K562 (cell line): ENCODE measurements at regions not wholly inside any gene's neighbourhood (a gene's known extent, or its start where the extent isn't known, plus 50 kb on each side); places are given as distances from the start of the nearest gene placed in this dataset.

Source experiments
- ATAC-seq: fragments of 200-7000 bp; cut with Tn5 transposase; 3 replicates; pipeline ENCODE4 v1.9.1; 2020; ENCODE audit warnings: moderate library complexity
- BruUV-seq: library from RNA; stranded (reverse); fragments of 400-500 nt; replicated peaks from 2 replicates; lab custom pipeline; 2021; lab: Mats Ljungman, UMichigan
- CTCF ChIA-PET: fragments of 300-600 bp; formaldehyde crosslinking; extraction: SDS; loops from one replicate; lab custom pipeline; 2021; ENCODE audit warnings: low intra/inter-chr PET ratio; lab: Yijun Ruan, JAX
- POLR2A ChIA-PET: fragments of 300-600, 350-650 bp; sonication (Branson Sonifier 250); formaldehyde crosslinking; extraction: SDS; loops from one replicate; lab custom pipeline; 2021; ENCODE audit warnings: antibody characterized with exemption, inconsistent platforms; lab: Yijun Ruan, JAX
- DNase-seq, 4 experiments: peaks; one replicate each; pipeline versions ENCODE4 v3.0.0 to v3.0.0-alpha.2; 2011 to 2018; ENCODE audit warnings: low spot score in 3 of 4, mixed read lengths in 3 of 4; ENCODE audit errors: extremely low read depth in 1 of 4
- FAIRE-seq: peaks from 2 replicates; lab custom pipeline; 2011; peaks lifted over from hg19 to GRCh38; lab: Jason Lieb, UNC
- H2AFZ ChIP-seq: 2 replicates; pipeline ENCODE4 v1.6.0; 2011; ENCODE audit warnings: low read depth, low read length, control low read depth, inconsistent platforms
- H3K27ac ChIP-seq: fragments of 200-600 bp; 3 replicates; pipeline ENCODE4 v1.8.0; 2011; ENCODE audit warnings: low read depth, mild to moderate bottlenecking, control low read depth, inconsistent platforms, low read length, moderate library complexity, mixed read lengths; ENCODE audit errors: extremely low read depth
- H3K27me3 ChIP-seq, 2 experiments: fragments of 300-600 bp in 1 of 2; 2 replicates in 1 of 2; 3 replicates in 1 of 2; pipeline versions ENCODE4 v1.6.0 to v1.8.0; 2011; ENCODE audit warnings: inconsistent platforms in 2 of 2, low read length in 2 of 2, mild to moderate bottlenecking in 1 of 2, mixed read lengths in 1 of 2, moderate library complexity in 1 of 2; ENCODE audit not compliant: control insufficient read depth in 2 of 2, insufficient read depth in 2 of 2
- H3K36me3 ChIP-seq: fragments of 300-600 bp; 3 replicates; pipeline ENCODE4 v1.8.0; 2011; ENCODE audit warnings: mild to moderate bottlenecking, low read length, inconsistent platforms; ENCODE audit not compliant: control insufficient read depth, insufficient read depth
- H3K4me1 ChIP-seq, 2 experiments: fragments of 200-600 bp in 1 of 2; replicated peaks in 1 of 2; 2 replicates in 1 of 2; 3 replicates in 1 of 2; pipeline versions ENCODE4 v1.5.1 to v1.8.0; 2011; ENCODE audit warnings: inconsistent platforms in 2 of 2, low read length in 2 of 2, mild to moderate bottlenecking in 1 of 2, mixed read lengths in 1 of 2, moderate library complexity in 1 of 2; ENCODE audit not compliant: control insufficient read depth in 2 of 2, insufficient read depth in 2 of 2
- H3K4me2 ChIP-seq: 2 replicates; pipeline ENCODE4 v1.6.1; 2011; ENCODE audit warnings: low read length, control low read depth, inconsistent platforms, mixed read lengths; ENCODE audit not compliant: insufficient read depth
- H3K4me3 ChIP-seq: fragments of 200-600 bp; sonication (generic), shearing (Covaris generic); 2 replicates; pipeline ENCODE4 v1.5.1; 2016; ENCODE audit warnings: control low read depth, inconsistent platforms
- H3K79me2 ChIP-seq: fragments of 200-600 bp; 3 replicates; pipeline ENCODE4 v1.8.0; 2011; ENCODE audit warnings: low read length, inconsistent platforms; ENCODE audit not compliant: control insufficient read depth, insufficient read depth
- H3K9ac ChIP-seq, 2 experiments: 2 replicates each; pipeline versions ENCODE4 v1.6.0 to v1.6.1; 2011; ENCODE audit warnings: low read depth in 2 of 2, low read length in 2 of 2, control low read depth in 1 of 2, inconsistent platforms in 1 of 2, mild to moderate bottlenecking in 1 of 2, mixed read lengths in 1 of 2; ENCODE audit not compliant: insufficient read depth in 1 of 2
- H3K9me1 ChIP-seq: one replicate; pipeline ENCODE4 v1.6.0; 2011; ENCODE audit warnings: inconsistent platforms, mild to moderate bottlenecking, low read length, moderate library complexity; ENCODE audit not compliant: control insufficient read depth, insufficient read depth
- H3K9me3 ChIP-seq: replicated peaks from 2 replicates; pipeline ENCODE4 v1.5.1; 2011; ENCODE audit warnings: low read depth, low read length, inconsistent platforms; ENCODE audit not compliant: control insufficient read depth, insufficient read depth
- H4K20me1 ChIP-seq: replicated peaks from 2 replicates; pipeline ENCODE4 v1.6.1; 2011; ENCODE audit warnings: low read length, inconsistent platforms, mixed read lengths; ENCODE audit not compliant: control insufficient read depth, insufficient read depth
- BCL6 ChIP-seq: fragments of 250-450 bp; sonication (Bioruptor Pico); IDR thresholded peaks from 2 replicates; pipeline ENCODE4 v1.4.0; 2020
- CCAR2 ChIP-seq: fragments of 200-400 bp; formaldehyde crosslinking; IDR thresholded peaks from 2 replicates; pipeline ENCODE4 v1.6.1; 2017; ENCODE audit warnings: mild to moderate bottlenecking, low read depth, low read length
- CHD2 ChIP-seq: IDR thresholded peaks from 2 replicates; pipeline ENCODE4 v1.6.1; 2011; ENCODE audit warnings: low read depth, low read length
- SIN3A ChIP-seq, 2 experiments: fragments of 150-350 bp in 1 of 2; IDR thresholded peaks; 2 replicates each; pipeline ENCODE4 v1.6.1; 2011 to 2016; ENCODE audit warnings: borderline replicate concordance in 2 of 2, low read depth in 2 of 2, low read length in 2 of 2, mild to moderate bottlenecking in 2 of 2, moderate library complexity in 2 of 2; ENCODE audit not compliant: control insufficient read depth in 1 of 2
- TARDBP ChIP-seq: fragments of 450-650 bp; IDR thresholded peaks from 2 replicates; pipeline ENCODE4 v1.6.1; 2016
- TCF3 ChIP-seq: sonication (generic); formaldehyde crosslinking; IDR thresholded peaks from 2 replicates; pipeline ENCODE4 v1.4.0; 2020; ENCODE audit warnings: mild to moderate bottlenecking, missing genetic modification reagents
- TGIF2 ChIP-seq: sonication (generic); formaldehyde crosslinking; IDR thresholded peaks from 2 replicates; pipeline ENCODE4 v1.8.1; 2022; ENCODE audit warnings: mild to moderate bottlenecking, missing genetic modification reagents, moderate library complexity
- TRIM24 ChIP-seq, 2 experiments: fragments of 450-650 bp; IDR thresholded peaks; 2 replicates each; pipeline ENCODE4 v1.6.1; 2016
- ZNF217 ChIP-seq: sonication (generic); formaldehyde crosslinking; IDR thresholded peaks from 2 replicates; pipeline ENCODE4 v1.8.0; 2022; ENCODE audit warnings: mild to moderate bottlenecking, missing genetic modification reagents
- WGBS: fragments of 100-300 bp; shearing (Covaris generic); methylation state at CpG from one replicate; pipeline ENCODE4 v1.1.6; 2016; ENCODE audit warnings: low coverage, mixed read lengths; ENCODE audit not compliant: insufficient coverage; ENCODE audit errors: missing lambda C conversion rate; 5-methylcytosine and 5-hydroxymethylcytosine counted together
- in situ Hi-C: fragments of 300-500 bp; cut with MboI; formaldehyde crosslinking; loops from 4 replicates; pipeline ENCODE4 v1.15.0; 2018; ENCODE audit warnings: inconsistent platforms, mixed read lengths
- intact Hi-C: fragments of 100-400 bp; cut with micrococcal nuclease; formaldehyde crosslinking; loops from 2 replicates; pipeline ENCODE4 v1.14.2; 2022
- TF ChIP-seq, protein P1 (sequence below): fragments of 200-800 bp; sonication (Bioruptor generic); IDR thresholded peaks from 2 replicates; pipeline ENCODE4 v1.6.1; 2017; ENCODE audit warnings: missing genetic modification characterization, missing compliant biosample characterization
- TF ChIP-seq, protein P2 (sequence below): fragments of 450-650 bp; conservative IDR thresholded peaks from 2 replicates; pipeline ENCODE4 v1.6.1; 2016; ENCODE audit warnings: missing genetic modification characterization, low read depth, mild to moderate bottlenecking, missing compliant biosample characterization, moderate library complexity
- TF ChIP-seq, protein P3 (sequence below): fragments of 250-450 bp; sonication (Bioruptor Pico); IDR thresholded peaks from 2 replicates; pipeline ENCODE4 v1.4.0; 2020
- TF ChIP-seq, protein P4 (sequence below): fragments of 200-800 bp; sonication (Bioruptor generic); IDR thresholded peaks from 2 replicates; pipeline ENCODE4 v1.6.1; 2016; ENCODE audit warnings: missing genetic modification characterization, missing compliant biosample characterization

DNA sequence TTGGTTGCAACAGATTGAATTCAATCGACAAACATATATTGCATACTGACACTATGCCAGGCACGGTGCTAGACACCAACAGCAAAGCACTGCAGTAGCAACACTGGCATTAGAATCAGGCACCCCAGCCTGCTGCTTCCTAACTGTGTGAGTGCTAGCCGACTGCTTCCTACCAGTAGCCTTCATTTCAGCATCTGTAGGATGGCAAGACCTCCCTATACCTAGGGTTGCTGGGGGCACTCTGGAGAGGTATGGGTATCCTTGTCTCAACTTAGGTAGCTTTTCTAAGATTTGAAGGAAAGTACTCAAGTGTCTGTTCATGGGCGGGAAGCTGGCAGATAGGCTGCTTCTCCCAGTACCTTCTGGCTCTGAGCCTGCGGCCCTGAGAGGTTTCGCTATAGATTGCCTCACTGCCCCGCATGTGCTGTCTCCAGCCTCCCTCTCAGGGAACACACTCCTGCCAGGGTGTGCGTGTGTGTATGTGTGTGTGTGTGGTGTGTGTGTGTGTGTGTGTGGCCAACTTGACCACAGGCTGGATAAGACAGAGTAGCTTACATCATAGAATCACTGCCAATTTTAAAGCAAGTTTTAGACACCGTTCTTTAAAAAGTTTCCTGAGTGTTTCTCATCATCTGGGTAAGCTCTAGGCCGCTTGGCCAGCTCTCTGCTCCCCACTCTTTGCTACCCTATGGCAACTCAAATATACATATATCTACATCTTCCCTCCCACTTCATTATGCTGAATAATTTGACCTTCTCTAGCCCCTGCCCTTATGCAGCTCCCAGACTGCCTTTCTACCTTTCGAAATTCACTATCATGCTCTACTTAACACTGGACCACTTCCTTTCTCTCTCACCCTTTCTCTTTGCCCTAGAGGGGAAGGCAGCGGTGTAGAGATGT, 97.0 kb upstream of the PJA1 start:
- 5% methylated on average over 5 of the region's 12 CpGs for WGBS
- H3K36me3 ChIP-seq: no peaks in the 10 kb centered on the region
- DNase-seq: no peak
- no peak overlapping the region for H3K27ac ChIP-seq
- no peak for FAIRE-seq
- no peaks in the 10 kb centered on the region for H3K9me3 ChIP-seq
- in situ Hi-C loops: no loop called here
- H3K4me1 ChIP-seq: no peaks in the 10 kb centered on the region
- no peak overlapping the region for H3K4me2 ChIP-seq
- no peaks in the 10 kb centered on the region for H4K20me1 ChIP-seq
- no peaks in the 10 kb centered on the region for H3K79me2 ChIP-seq
- peaks cover 2 to 25% of the 10 kb centered on the region in 2 experiments; a peak in 3 of 5 replicates for H3K27me3 ChIP-seq
- ATAC-seq: no peak
- ChIA-PET POLR2A (no interaction called here), CTCF (no interaction called here)
- H3K9ac ChIP-seq: no peak overlapping the region
- no peaks in the 10 kb centered on the region for H3K9me1 ChIP-seq
- H3K4me3 ChIP-seq: no peak overlapping the region
- no peak overlapping the region for H2AFZ ChIP-seq
- intact Hi-C loops: no loop called here
- no TSS peak for BruUV-seq
- TF ChIP-seq CCAR2 (no peak), TRIM24 (IDR thresholded peaks at IDR 0.05) (no peak), CHD2 (no peak), BCL6 (CRISPR knock-in tag) (no peak), TGIF2 (CRISPR knock-in tag) (no peak), TCF3 (no peak), SIN3A (IDR thresholded peaks at IDR 0.05; ENCODE audit: borderline replicate concordance in 2 of 2, control insufficient read depth in 1 of 2, low read depth in 2 of 2, low read length in 2 of 2) (no peak), ZNF217 (CRISPR knock-in tag) (no peak), TARDBP (no peak)
- TF ChIP-seq, protein P1, sequence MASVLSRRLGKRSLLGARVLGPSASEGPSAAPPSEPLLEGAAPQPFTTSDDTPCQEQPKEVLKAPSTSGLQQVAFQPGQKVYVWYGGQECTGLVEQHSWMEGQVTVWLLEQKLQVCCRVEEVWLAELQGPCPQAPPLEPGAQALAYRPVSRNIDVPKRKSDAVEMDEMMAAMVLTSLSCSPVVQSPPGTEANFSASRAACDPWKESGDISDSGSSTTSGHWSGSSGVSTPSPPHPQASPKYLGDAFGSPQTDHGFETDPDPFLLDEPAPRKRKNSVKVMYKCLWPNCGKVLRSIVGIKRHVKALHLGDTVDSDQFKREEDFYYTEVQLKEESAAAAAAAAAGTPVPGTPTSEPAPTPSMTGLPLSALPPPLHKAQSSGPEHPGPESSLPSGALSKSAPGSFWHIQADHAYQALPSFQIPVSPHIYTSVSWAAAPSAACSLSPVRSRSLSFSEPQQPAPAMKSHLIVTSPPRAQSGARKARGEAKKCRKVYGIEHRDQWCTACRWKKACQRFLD (CRISPR knock-in tag): no peak
- TF ChIP-seq, protein P2, sequence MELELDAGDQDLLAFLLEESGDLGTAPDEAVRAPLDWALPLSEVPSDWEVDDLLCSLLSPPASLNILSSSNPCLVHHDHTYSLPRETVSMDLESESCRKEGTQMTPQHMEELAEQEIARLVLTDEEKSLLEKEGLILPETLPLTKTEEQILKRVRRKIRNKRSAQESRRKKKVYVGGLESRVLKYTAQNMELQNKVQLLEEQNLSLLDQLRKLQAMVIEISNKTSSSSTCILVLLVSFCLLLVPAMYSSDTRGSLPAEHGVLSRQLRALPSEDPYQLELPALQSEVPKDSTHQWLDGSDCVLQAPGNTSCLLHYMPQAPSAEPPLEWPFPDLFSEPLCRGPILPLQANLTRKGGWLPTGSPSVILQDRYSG (tag): no peak
- TF ChIP-seq, protein P3, sequence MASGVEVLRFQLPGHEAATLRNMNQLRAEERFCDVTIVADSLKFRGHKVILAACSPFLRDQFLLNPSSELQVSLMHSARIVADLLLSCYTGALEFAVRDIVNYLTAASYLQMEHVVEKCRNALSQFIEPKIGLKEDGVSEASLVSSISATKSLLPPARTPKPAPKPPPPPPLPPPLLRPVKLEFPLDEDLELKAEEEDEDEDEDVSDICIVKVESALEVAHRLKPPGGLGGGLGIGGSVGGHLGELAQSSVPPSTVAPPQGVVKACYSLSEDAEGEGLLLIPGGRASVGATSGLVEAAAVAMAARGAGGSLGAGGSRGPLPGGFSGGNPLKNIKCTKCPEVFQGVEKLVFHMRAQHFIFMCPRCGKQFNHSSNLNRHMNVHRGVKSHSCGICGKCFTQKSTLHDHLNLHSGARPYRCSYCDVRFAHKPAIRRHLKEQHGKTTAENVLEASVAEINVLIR (CRISPR knock-in tag): no peak
- TF ChIP-seq, protein P4, sequence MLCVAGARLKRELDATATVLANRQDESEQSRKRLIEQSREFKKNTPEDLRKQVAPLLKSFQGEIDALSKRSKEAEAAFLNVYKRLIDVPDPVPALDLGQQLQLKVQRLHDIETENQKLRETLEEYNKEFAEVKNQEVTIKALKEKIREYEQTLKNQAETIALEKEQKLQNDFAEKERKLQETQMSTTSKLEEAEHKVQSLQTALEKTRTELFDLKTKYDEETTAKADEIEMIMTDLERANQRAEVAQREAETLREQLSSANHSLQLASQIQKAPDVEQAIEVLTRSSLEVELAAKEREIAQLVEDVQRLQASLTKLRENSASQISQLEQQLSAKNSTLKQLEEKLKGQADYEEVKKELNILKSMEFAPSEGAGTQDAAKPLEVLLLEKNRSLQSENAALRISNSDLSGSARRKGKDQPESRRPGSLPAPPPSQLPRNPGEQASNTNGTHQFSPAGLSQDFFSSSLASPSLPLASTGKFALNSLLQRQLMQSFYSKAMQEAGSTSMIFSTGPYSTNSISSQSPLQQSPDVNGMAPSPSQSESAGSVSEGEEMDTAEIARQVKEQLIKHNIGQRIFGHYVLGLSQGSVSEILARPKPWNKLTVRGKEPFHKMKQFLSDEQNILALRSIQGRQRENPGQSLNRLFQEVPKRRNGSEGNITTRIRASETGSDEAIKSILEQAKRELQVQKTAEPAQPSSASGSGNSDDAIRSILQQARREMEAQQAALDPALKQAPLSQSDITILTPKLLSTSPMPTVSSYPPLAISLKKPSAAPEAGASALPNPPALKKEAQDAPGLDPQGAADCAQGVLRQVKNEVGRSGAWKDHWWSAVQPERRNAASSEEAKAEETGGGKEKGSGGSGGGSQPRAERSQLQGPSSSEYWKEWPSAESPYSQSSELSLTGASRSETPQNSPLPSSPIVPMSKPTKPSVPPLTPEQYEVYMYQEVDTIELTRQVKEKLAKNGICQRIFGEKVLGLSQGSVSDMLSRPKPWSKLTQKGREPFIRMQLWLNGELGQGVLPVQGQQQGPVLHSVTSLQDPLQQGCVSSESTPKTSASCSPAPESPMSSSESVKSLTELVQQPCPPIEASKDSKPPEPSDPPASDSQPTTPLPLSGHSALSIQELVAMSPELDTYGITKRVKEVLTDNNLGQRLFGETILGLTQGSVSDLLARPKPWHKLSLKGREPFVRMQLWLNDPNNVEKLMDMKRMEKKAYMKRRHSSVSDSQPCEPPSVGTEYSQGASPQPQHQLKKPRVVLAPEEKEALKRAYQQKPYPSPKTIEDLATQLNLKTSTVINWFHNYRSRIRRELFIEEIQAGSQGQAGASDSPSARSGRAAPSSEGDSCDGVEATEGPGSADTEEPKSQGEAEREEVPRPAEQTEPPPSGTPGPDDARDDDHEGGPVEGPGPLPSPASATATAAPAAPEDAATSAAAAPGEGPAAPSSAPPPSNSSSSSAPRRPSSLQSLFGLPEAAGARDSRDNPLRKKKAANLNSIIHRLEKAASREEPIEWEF (CRISPR knock-in tag): no peak
